GDM1 (cell line): ENCODE measurements at regions not wholly inside any gene's neighbourhood (a gene's known extent, or its start where the extent isn't known, plus 50 kb on each side); places are given as distances from the start of the nearest gene placed in this dataset.
"Not testable (repeated sequence)": the region's sequence is repeated elsewhere in the genome, so short reads cannot be mapped to it uniquely, and the experiment has no call there.

Experiments
- DNase-seq: peaks from one replicate; lab custom pipeline; 2025; lab: John Stamatoyannopoulos, UW

GRCh38 chr5:34096033-34096432, 53.0 kb upstream of the C1QTNF3 start:
- not testable (repeated sequence) for DNase-seq

- not testable (repeated sequence) for DNase-seq
Observed at GRCh38 chr5:34099891-34100290, 56.9 kb upstream of the C1QTNF3 start.

- not testable (repeated sequence) for DNase-seq
Observed at GRCh38 chr5:34101567-34101966, 58.6 kb upstream of the C1QTNF3 start.

- DNase-seq = not testable (repeated sequence)
Observed at GRCh38 chr5:34108897-34109296, 65.9 kb upstream of the C1QTNF3 start.

GRCh38 chr5:34124280-34124679, 81.3 kb upstream of the C1QTNF3 start:
- not testable (repeated sequence) for DNase-seq

GRCh38 chr5:34125354-34125753, 82.3 kb upstream of the C1QTNF3 start:
- DNase-seq = not testable (repeated sequence)

GRCh38 chr5:34126741-34127140, 83.7 kb upstream of the C1QTNF3 start:
- DNase-seq = not testable (repeated sequence)

- not testable (repeated sequence) for DNase-seq
Observed at GRCh38 chr5:34127818-34128217, 84.8 kb upstream of the C1QTNF3 start.

- DNase-seq = not testable (repeated sequence)
Observed at GRCh38 chr5:34128890-34129289, 85.9 kb upstream of the C1QTNF3 start.

GRCh38 chr5:34154988-34155387, 112.0 kb upstream of the C1QTNF3 start:
- not testable (repeated sequence) for DNase-seq

- DNase-seq = not testable (repeated sequence)
Observed at GRCh38 chr5:34156703-34157414, 113.8 kb upstream of the C1QTNF3 start.

- DNase-seq = not testable (repeated sequence)
Observed at GRCh38 chr5:34160904-34161303, 117.9 kb upstream of the C1QTNF3 start.

GRCh38 chr5:34171398-34171797, 128.4 kb upstream of the C1QTNF3 start:
- not testable (repeated sequence) for DNase-seq

- DNase-seq = not testable (repeated sequence)
Observed at GRCh38 chr5:34179453-34180190, 136.6 kb upstream of the C1QTNF3 start.

GRCh38 chr5:34180225-34180624, 137.2 kb upstream of the C1QTNF3 start:
- not testable (repeated sequence) for DNase-seq

GRCh38 chr5:34180940-34181614, 138.1 kb upstream of the C1QTNF3 start:
- DNase-seq = not testable (repeated sequence)

- DNase-seq = not testable (repeated sequence)
Observed at GRCh38 chr5:34185005-34185404, 142.0 kb upstream of the C1QTNF3 start.

GRCh38 chr5:34185572-34185971, 142.6 kb upstream of the C1QTNF3 start:
- DNase-seq = not testable (repeated sequence)

GRCh38 chr5:34186108-34186507, 143.1 kb upstream of the C1QTNF3 start:
- not testable (repeated sequence) for DNase-seq

GRCh38 chr5:34186865-34187264, 143.9 kb upstream of the C1QTNF3 start:
- DNase-seq = not testable (repeated sequence)

- DNase-seq = not testable (repeated sequence)
Observed at GRCh38 chr5:34187441-34187840, 144.4 kb upstream of the C1QTNF3 start.

GRCh38 chr5:34188001-34188822, 145.2 kb upstream of the C1QTNF3 start:
- not testable (repeated sequence) for DNase-seq
